Lung (tissue), 11 donors: ENCODE measurements at regions not wholly inside any gene's neighbourhood (a gene's known extent, or its start where the extent isn't known, plus 50 kb on each side); places are given as distances from the start of the nearest gene placed in this dataset.

Experiments
- ATAC-seq: fragments of 200-7000 bp; cut with Tn5 transposase; one replicate; pipeline ENCODE4 v1.9.1; 2020; ENCODE audit warnings: moderate number of reproducible peaks; ENCODE audit not compliant: insufficient read depth, low FRiP score
- DNase-seq, 3 donors: peaks; one replicate each; pipeline ENCODE4 v3.0.0-alpha.2; 2013 to 2017
- H3K27ac ChIP-seq, 2 donors: one replicate each; pipeline ENCODE4 v1.5.1; 2013; ENCODE audit warnings: mild to moderate bottlenecking in 2 of 2, moderate library complexity in 2 of 2, control low read depth in 1 of 2, inconsistent platforms in 1 of 2, low read depth in 1 of 2, low read length in 1 of 2
- H3K27me3 ChIP-seq, 3 donors: one replicate each; pipeline ENCODE4 v1.5.1; 2013; ENCODE audit warnings: low read length in 2 of 3; ENCODE audit not compliant: control insufficient read depth in 3 of 3, insufficient read depth in 3 of 3
- H3K36me3 ChIP-seq, 4 donors: one replicate each; pipeline ENCODE4 v1.5.1; 2013; ENCODE audit warnings: low read length in 4 of 4, mild to moderate bottlenecking in 1 of 4, moderate library complexity in 1 of 4; ENCODE audit not compliant: control insufficient read depth in 4 of 4, insufficient read depth in 4 of 4
- H3K4me1 ChIP-seq, 5 donors: one replicate each; pipeline ENCODE4 v1.5.1; 2013; ENCODE audit warnings: low read length in 5 of 5, mild to moderate bottlenecking in 2 of 5, moderate library complexity in 1 of 5; ENCODE audit not compliant: control insufficient read depth in 5 of 5, insufficient read depth in 5 of 5
- H3K4me3 ChIP-seq: one replicate; pipeline ENCODE4 v1.5.1; 2013; ENCODE audit warnings: mild to moderate bottlenecking, control low read depth, moderate library complexity
- H3K9ac ChIP-seq, 2 donors: one replicate each; pipeline ENCODE4 v1.5.1; 2013; ENCODE audit warnings: low read length in 2 of 2, control low read depth in 1 of 2; ENCODE audit not compliant: insufficient read depth in 1 of 2
- H3K9me3 ChIP-seq, 4 donors: one replicate each; pipeline ENCODE4 v1.5.1; 2013; ENCODE audit warnings: low read length in 3 of 4, mild to moderate bottlenecking in 1 of 4, moderate library complexity in 1 of 4; ENCODE audit not compliant: control insufficient read depth in 4 of 4, insufficient read depth in 3 of 4
- WGBS, 2 donors: extraction: QIAGEN DNeasy Blood & Tissue Kit; methylation state at CpG; one replicate each; pipeline ENCODE4 v1.1.7; 2013; 5-methylcytosine and 5-hydroxymethylcytosine counted together
- TF ChIP-seq, protein P1 (sequence below): IDR thresholded peaks from 2 replicates; pipeline ENCODE4 v1.5.1; 2012; ENCODE audit warnings: mild to moderate bottlenecking; ENCODE audit errors: control extremely low read depth, extremely low read depth
- donor health status: control.
- donor health status: control.
- donor health status: Bipolar disorder and iron deficiency.
- donor health status: healthy.
- donor health status: DM: yes; HTN: yes; CAD: no.

- peaks cover 0 to 19% (median 3%) of the 10 kb centered on the region in 4 donors for H3K9me3 ChIP-seq
- TF ChIP-seq, protein P1, sequence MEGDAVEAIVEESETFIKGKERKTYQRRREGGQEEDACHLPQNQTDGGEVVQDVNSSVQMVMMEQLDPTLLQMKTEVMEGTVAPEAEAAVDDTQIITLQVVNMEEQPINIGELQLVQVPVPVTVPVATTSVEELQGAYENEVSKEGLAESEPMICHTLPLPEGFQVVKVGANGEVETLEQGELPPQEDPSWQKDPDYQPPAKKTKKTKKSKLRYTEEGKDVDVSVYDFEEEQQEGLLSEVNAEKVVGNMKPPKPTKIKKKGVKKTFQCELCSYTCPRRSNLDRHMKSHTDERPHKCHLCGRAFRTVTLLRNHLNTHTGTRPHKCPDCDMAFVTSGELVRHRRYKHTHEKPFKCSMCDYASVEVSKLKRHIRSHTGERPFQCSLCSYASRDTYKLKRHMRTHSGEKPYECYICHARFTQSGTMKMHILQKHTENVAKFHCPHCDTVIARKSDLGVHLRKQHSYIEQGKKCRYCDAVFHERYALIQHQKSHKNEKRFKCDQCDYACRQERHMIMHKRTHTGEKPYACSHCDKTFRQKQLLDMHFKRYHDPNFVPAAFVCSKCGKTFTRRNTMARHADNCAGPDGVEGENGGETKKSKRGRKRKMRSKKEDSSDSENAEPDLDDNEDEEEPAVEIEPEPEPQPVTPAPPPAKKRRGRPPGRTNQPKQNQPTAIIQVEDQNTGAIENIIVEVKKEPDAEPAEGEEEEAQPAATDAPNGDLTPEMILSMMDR = no peak
- DNase-seq (no peak), ATAC-seq (no peak)
- no peaks in the 10 kb centered on the region for H3K36me3 ChIP-seq
- no peaks in the 10 kb centered on the region for H3K4me1 ChIP-seq
- H3K4me3 ChIP-seq = no peak overlapping the region
- 62 to 88% methylated on average over 5 of the region's 5 CpGs for WGBS, 2 donors
- H3K27me3 ChIP-seq = no peaks in the 10 kb centered on the region
- no peak overlapping the region for H3K9ac ChIP-seq
- no peak overlapping the region for H3K27ac ChIP-seq
Measured at GRCh38 chr22:48670731-48671130, 1156.9 kb downstream of the BRD1 start.

DNA sequence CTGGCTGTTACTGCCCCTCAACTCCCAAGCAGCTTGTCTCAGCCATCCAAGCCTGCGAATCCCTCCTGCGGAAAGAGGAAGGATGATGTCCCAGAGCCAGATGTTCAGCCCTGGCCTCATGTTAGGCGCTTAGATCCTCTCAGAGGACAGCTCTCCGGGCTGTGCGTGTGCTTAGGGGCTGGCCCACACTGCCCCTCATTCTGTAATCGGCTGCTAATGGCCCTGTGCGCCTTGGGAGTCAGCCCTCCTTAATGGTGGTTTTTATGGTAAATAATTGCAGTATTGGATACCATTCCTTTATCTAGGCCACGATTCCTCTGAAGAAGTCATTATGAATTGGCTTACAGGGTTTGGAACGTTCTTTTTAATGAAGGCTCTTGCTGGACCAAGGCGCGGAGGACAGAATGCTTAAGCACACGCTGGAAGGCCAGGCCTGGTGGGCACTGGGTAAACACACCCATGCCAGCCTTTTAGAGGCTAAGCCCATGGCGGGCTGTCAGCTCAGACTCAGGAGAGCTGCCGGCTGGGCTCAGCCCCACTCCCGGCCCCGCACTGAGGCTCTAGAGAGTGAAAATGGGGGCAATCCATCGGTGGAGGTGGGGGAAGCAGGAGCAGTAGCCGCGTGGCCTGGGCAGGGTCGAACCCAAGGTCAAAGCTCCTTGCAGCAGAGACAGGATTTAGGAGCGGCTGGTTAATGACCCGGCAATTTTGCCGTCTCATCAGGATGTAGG lies 1157.5 kb downstream of the BRD1 start:
- DNase-seq (peak in 1 of 3 donors; percentile 43), ATAC-seq (no peak)
- TF ChIP-seq, protein P1 = no peak
- H3K27me3 ChIP-seq = no peaks in the 10 kb centered on the region
- H3K4me3 ChIP-seq = no peak overlapping the region
- whole genome bisulfite sequencing, 2 donors = 87 to 88% methylated on average over 23 of the region's 23 CpGs
- no peak overlapping the region for H3K27ac ChIP-seq
- H3K9me3 ChIP-seq = peaks cover 0 to 19% (median 3%) of the 10 kb centered on the region in 4 donors
- no peak overlapping the region for H3K9ac ChIP-seq
- no peaks in the 10 kb centered on the region for H3K4me1 ChIP-seq
- no peaks in the 10 kb centered on the region for H3K36me3 ChIP-seq

DNA sequence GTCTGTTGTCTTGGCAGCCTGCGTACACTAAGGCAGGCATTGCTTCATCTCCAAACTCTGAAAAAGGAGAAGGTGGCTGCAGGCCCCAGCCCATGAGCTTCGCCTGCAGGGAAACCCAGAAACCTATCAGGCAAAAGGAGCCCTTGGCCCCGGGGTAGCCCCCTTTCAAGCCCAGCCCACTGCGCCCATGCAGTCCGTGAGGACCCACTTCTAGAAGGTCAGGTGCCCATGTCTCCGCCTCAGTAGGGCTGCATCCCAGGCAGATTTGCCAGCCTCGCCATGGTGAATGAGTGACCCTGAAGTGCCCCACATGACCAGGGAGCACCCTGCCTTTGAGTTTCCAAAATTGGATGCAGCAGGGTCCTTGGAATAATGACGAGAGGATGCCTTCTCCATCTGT lies 1158.4 kb downstream of the BRD1 start:
- peaks cover 0 to 19% (median 3%) of the 10 kb centered on the region in 4 donors for H3K9me3 ChIP-seq
- DNase-seq (no peak), ATAC-seq (no peak)
- H3K36me3 ChIP-seq = no peaks in the 10 kb centered on the region
- H3K27me3 ChIP-seq = no peaks in the 10 kb centered on the region
- H3K9ac ChIP-seq = no peak overlapping the region
- no peaks in the 10 kb centered on the region for H3K4me1 ChIP-seq
- H3K4me3 ChIP-seq = no peak overlapping the region
- TF ChIP-seq, protein P1 = no peak
- 65 to 90% methylated on average over 8 of the region's 8 CpGs for WGBS, 2 donors
- no peak overlapping the region for H3K27ac ChIP-seq
